Neural progenitor cell (in vitro differentiated cells): ENCODE measurements at regions not wholly inside any gene's neighbourhood (a gene's known extent, or its start where the extent isn't known, plus 50 kb on each side); places are given as distances from the start of the nearest gene placed in this dataset.
A peak's percentile ranks its signal among the peaks of the same experiment; 100 is the strongest.

Source experiments
- DNase-seq: peaks from one replicate; pipeline ENCODE4 v3.0.0-alpha.2; 2016; ENCODE audit warnings: low spot score
- H2AFZ ChIP-seq: fragments of 200-600 bp; sonication (generic); replicated peaks from 2 replicates; pipeline ENCODE4 v1.6.1; 2016; ENCODE audit warnings: antibody characterized with exemption
- H3F3A ChIP-seq: fragments of 200-600 bp; sonication (generic); 2 replicates; pipeline ENCODE4 v1.6.1; 2016; ENCODE audit warnings: antibody characterized with exemption, low read depth
- H3K27ac ChIP-seq: fragments of 200-600 bp; sonication (generic); 2 replicates; pipeline ENCODE4 v1.5.1; 2016; ENCODE audit warnings: mild to moderate bottlenecking
- H3K27me3 ChIP-seq: fragments of 200-600 bp; sonication (generic); 2 replicates; pipeline ENCODE4 v1.6.1; 2016; ENCODE audit warnings: mild to moderate bottlenecking, moderate library complexity
- H3K36me3 ChIP-seq: fragments of 200-600 bp; sonication (generic); 2 replicates; pipeline ENCODE4 v1.5.1; 2016
- H3K4me1 ChIP-seq: fragments of 200-600 bp; sonication (generic); 2 replicates; pipeline ENCODE4 v1.6.1; 2016; ENCODE audit warnings: mixed run types
- H3K4me2 ChIP-seq: fragments of 200-600 bp; sonication (generic); 2 replicates; pipeline ENCODE4 v1.6.1; 2016
- H3K4me3 ChIP-seq: fragments of 200-600 bp; sonication (generic); 2 replicates; pipeline ENCODE4 v1.5.1; 2016
- H3K79me2 ChIP-seq: fragments of 200-600 bp; sonication (generic); 2 replicates; pipeline ENCODE4 v1.6.1; 2016; ENCODE audit warnings: low read depth
- H3K9ac ChIP-seq: fragments of 200-600 bp; sonication (generic); 2 replicates; pipeline ENCODE4 v1.6.1; 2016
- H3K9me3 ChIP-seq: fragments of 200-600 bp; sonication (generic); 2 replicates; pipeline ENCODE4 v1.5.1; 2016; ENCODE audit warnings: low read depth
- H4K20me1 ChIP-seq: fragments of 200-600 bp; sonication (generic); 2 replicates; pipeline ENCODE4 v1.6.1; 2016; ENCODE audit warnings: low read depth
- H3K27ac Mint-ChIP-seq: 3 replicates; pipeline ENCODE4 v1.8.0; 2021; ENCODE audit warnings: mixed read lengths
- H3K27me3 Mint-ChIP-seq: 2 replicates; pipeline ENCODE4 v1.8.0; 2022; ENCODE audit warnings: low read depth, mild to moderate bottlenecking, inconsistent platforms, moderate library complexity, mixed read lengths; ENCODE audit not compliant: insufficient read depth
- H3K36me3 Mint-ChIP-seq: 3 replicates; pipeline ENCODE4 v1.8.0; 2021; ENCODE audit warnings: mixed read lengths
- H3K4me1 Mint-ChIP-seq: 3 replicates; pipeline ENCODE4 v1.8.0; 2021; ENCODE audit warnings: mixed read lengths
- H3K4me3 Mint-ChIP-seq: 3 replicates; pipeline ENCODE4 v1.8.0; 2021; ENCODE audit warnings: mild to moderate bottlenecking, moderate library complexity, mixed read lengths
- H3K9me3 Mint-ChIP-seq: 3 replicates; pipeline ENCODE4 v1.8.0; 2020; ENCODE audit warnings: mixed read lengths
- EZH2 ChIP-seq: fragments of 200-600 bp; sonication (generic); IDR thresholded peaks from 2 replicates; pipeline ENCODE4 v1.6.1; 2017; ENCODE audit warnings: antibody characterized with exemption, mild to moderate bottlenecking, moderate library complexity
- EZH2phosphoT487 ChIP-seq: fragments of 200-600 bp; sonication (generic); IDR thresholded peaks from 2 replicates; pipeline ENCODE4 v1.6.1; 2017; ENCODE audit warnings: antibody characterized with exemption
- TF ChIP-seq, protein P1 (sequence below): fragments of 200-600 bp; sonication (generic); IDR thresholded peaks from 2 replicates; pipeline ENCODE4 v1.5.1; 2017; ENCODE audit warnings: antibody characterized with exemption, mild to moderate bottlenecking

DNA sequence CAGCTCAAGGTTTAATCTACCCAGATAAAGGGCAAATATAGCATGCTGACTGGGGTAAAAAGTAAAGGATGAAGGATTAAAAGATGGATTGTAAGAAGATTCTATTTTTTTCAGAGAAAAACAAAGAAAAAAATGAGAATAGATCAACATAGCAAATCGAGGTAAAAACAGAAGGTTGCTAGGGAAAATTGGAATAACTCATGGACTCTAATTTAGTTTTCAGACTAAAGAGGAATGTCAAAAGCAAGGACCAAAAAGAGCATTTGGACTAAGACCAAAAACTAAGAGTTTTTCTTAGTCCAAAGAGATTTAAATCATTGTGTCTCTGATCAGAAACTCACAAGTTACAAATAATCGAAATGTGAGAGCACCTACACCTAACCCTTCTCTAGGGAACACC is 250.7 kb upstream of the PTPRD start:
- Mint-ChIP-seq H3K4me3 (no peak overlapping the region), H3K27me3 (no peaks in the 10 kb centered on the region), H3K36me3 (no peaks in the 10 kb centered on the region), H3K4me1 (no peaks in the 10 kb centered on the region), H3K27ac (no peak overlapping the region), H3K9me3 (no peaks in the 10 kb centered on the region)
- H4K20me1 ChIP-seq = no peaks in the 10 kb centered on the region
- no peaks in the 10 kb centered on the region for H3K79me2 ChIP-seq
- no peaks in the 10 kb centered on the region for H3K27me3 ChIP-seq
- H3K9ac ChIP-seq = no peak overlapping the region
- no peaks in the 10 kb centered on the region for H3F3A ChIP-seq
- DNase-seq = no peak
- TF ChIP-seq EZH2phosphoT487 (no peak), EZH2 (no peak)
- TF ChIP-seq, protein P1, sequence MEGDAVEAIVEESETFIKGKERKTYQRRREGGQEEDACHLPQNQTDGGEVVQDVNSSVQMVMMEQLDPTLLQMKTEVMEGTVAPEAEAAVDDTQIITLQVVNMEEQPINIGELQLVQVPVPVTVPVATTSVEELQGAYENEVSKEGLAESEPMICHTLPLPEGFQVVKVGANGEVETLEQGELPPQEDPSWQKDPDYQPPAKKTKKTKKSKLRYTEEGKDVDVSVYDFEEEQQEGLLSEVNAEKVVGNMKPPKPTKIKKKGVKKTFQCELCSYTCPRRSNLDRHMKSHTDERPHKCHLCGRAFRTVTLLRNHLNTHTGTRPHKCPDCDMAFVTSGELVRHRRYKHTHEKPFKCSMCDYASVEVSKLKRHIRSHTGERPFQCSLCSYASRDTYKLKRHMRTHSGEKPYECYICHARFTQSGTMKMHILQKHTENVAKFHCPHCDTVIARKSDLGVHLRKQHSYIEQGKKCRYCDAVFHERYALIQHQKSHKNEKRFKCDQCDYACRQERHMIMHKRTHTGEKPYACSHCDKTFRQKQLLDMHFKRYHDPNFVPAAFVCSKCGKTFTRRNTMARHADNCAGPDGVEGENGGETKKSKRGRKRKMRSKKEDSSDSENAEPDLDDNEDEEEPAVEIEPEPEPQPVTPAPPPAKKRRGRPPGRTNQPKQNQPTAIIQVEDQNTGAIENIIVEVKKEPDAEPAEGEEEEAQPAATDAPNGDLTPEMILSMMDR = no peak
- H3K4me2 ChIP-seq = no peak overlapping the region
- no peaks in the 10 kb centered on the region for H3K4me1 ChIP-seq
- H3K27ac ChIP-seq = no peak overlapping the region
- no peaks in the 10 kb centered on the region for H3K9me3 ChIP-seq
- peak overlapping the region; percentile 22 for H2AFZ ChIP-seq
- no peaks in the 10 kb centered on the region for H3K36me3 ChIP-seq
- H3K4me3 ChIP-seq = no peak overlapping the region

DNA sequence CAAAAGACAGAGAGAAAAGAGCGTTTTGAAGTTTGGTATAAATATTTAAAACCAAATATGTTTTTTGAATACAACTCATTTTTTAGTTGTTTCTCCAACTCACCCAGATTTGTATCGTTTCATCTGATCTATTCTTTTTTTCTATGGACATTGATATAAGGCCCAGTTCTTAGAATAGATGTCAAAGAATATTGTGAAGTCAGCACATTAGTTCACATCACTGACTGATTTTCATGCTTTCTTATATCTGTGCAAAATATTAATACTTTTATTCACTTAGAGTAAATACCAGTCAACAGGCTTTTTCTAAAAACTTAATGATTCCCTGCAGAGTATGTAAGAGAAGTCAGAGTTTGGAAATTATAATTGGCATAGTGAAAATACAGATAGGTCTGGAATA is 254.4 kb upstream of the PTPRD start:
- Histone ChIP-seq H3K9ac (no peak overlapping the region), H2AFZ (no peak overlapping the region), H3K4me1 (no peaks in the 10 kb centered on the region), H3K27me3 (no peaks in the 10 kb centered on the region), H3K36me3 (no peaks in the 10 kb centered on the region), H3F3A (no peaks in the 10 kb centered on the region), H3K27ac (no peak overlapping the region), H4K20me1 (no peaks in the 10 kb centered on the region), H3K4me2 (no peak overlapping the region), H3K79me2 (no peaks in the 10 kb centered on the region), H3K4me3 (no peak overlapping the region), H3K9me3 (no peaks in the 10 kb centered on the region)
- Mint-ChIP-seq H3K36me3 (no peaks in the 10 kb centered on the region), H3K4me1 (no peaks in the 10 kb centered on the region), H3K4me3 (no peak overlapping the region), H3K27ac (no peak overlapping the region), H3K9me3 (peaks cover 9% of the 10 kb centered on the region), H3K27me3 (no peaks in the 10 kb centered on the region)
- no peak for TF ChIP-seq EZH2
- TF ChIP-seq, protein P1 = no peak
- TF ChIP-seq EZH2phosphoT487 = no peak
- DNase-seq = no peak

DNA sequence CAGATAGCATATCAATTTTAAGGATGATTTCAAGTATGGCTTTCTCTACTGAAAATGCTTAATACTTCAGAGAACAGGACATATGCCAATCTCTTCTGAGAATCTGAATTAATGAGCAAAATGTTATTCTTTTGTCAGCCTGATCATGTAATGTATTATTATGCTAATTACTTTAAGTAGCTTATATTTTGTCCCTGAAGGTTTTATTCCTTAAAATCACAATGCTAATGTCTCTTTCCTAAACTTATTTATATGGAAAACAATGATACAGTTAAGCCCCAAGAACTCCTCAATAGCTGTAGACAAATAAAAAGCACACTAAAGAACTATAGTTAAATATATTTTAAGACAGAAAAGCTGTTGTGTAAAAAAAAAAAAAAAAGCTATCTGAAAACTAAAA is 256.9 kb upstream of the PTPRD start:
- H3K27me3 ChIP-seq = no peaks in the 10 kb centered on the region
- H3K9me3 Mint-ChIP-seq = peaks cover 13% of the 10 kb centered on the region

More for the DNA sequence above, 256.9 kb upstream of the PTPRD start:
- Histone ChIP-seq H3K4me1 (no peaks in the 10 kb centered on the region), H2AFZ (no peak overlapping the region), H3K9me3 (no peaks in the 10 kb centered on the region), H3K4me2 (no peak overlapping the region), H3K36me3 (no peaks in the 10 kb centered on the region), H3K9ac (no peak overlapping the region), H3K79me2 (no peaks in the 10 kb centered on the region), H3F3A (no peaks in the 10 kb centered on the region), H3K4me3 (no peak overlapping the region), H4K20me1 (no peaks in the 10 kb centered on the region), H3K27ac (no peak overlapping the region)
- Mint-ChIP-seq H3K36me3 (no peaks in the 10 kb centered on the region), H3K27me3 (no peaks in the 10 kb centered on the region), H3K4me3 (no peak overlapping the region), H3K4me1 (no peaks in the 10 kb centered on the region), H3K27ac (no peak overlapping the region)
- DNase-seq = no peak
- TF ChIP-seq EZH2phosphoT487 (no peak), EZH2 (no peak)
- TF ChIP-seq, protein P1 = no peak
